ENCODE measurements at regions not wholly inside any gene's neighbourhood (a gene's known extent, or its start where the extent isn't known, plus 50 kb on each side); places are given as distances from the start of the nearest gene placed in this dataset.

DNA sequence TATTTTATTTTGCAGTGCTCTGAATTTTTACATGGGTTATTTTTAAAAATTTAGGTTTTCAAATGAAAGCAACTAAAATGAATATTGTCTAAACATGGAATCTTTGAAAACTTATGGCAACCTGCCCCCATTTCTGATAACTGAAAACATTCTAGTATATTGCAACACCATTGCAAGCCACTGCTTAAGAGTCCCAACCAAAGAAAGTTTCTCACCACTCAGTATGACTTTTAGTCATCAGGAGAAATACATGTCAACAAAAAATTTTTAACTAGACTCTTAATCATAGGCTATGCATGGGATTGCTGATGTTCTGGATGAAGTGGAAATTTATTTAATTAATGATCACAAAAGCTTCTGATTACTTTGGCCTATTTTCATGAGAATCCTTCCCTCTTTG is 112.1 kb downstream of the TNFSF18 start:
- Histone ChIP-seq H2BK15ac (ENCODE audit: low read length) (no peak overlapping the region), H2BK120ac (ENCODE audit: low read depth, low read length) (no peak overlapping the region), H3K14ac (ENCODE audit: low read length) (no peak overlapping the region), H4K8ac (ENCODE audit: low read depth, low read length) (no peak overlapping the region), H3K27me3 (ENCODE audit: control insufficient read depth in 3 of 3, insufficient read depth in 3 of 3, low read depth in 1 of 3, low read length in 3 of 3) (no peaks in the 10 kb centered on the region), H3K4me1 (ENCODE audit: control insufficient read depth in 2 of 2, insufficient read depth in 1 of 2, low read depth in 1 of 2, low read length in 2 of 2) (peaks cover 2 to 3% of the 10 kb centered on the region in 2 donors), H3K9ac (ENCODE audit: low read depth, low read length, poor library complexity) (no peak overlapping the region), H3K4me2 (ENCODE audit: insufficient read depth, low read length, poor library complexity, severe bottlenecking) (no peak overlapping the region), H2BK5ac (ENCODE audit: low read length) (no peak overlapping the region), H2BK12ac (ENCODE audit: low read length) (no peak overlapping the region), H2AK5ac (ENCODE audit: low read depth, low read length) (no peak overlapping the region), H4K91ac (ENCODE audit: low read depth, low read length, poor library complexity) (no peak overlapping the region), H3K18ac (ENCODE audit: low read length) (no peak overlapping the region), H3K36me3 (replicated peaks in 1 of 2; ENCODE audit: control insufficient read depth in 2 of 2, insufficient read depth in 2 of 2, low read length in 2 of 2) (no peaks in the 10 kb centered on the region), H3K79me1 (ENCODE audit: low read depth, low read length) (no peaks in the 10 kb centered on the region), H3K4me3 (ENCODE audit: low read length in 2 of 2) (no peak overlapping the region), H2AFZ (ENCODE audit: low read length) (no peak overlapping the region), H3K23ac (ENCODE audit: low read depth, low read length, poor library complexity) (no peak overlapping the region), H3K9me3 (replicated peaks in 1 of 2; ENCODE audit: control insufficient read depth in 2 of 2, insufficient read depth in 1 of 2, low read depth in 1 of 2, low read length in 2 of 2) (peaks cover 0 to 3% of the 10 kb centered on the region in 2 donors), H3K4ac (ENCODE audit: low read length) (no peak overlapping the region), H3K27ac (replicated peaks; ENCODE audit: low read length) (no peak overlapping the region)
- no peak for DNase-seq (ENCODE audit: low spot score)

DNA sequence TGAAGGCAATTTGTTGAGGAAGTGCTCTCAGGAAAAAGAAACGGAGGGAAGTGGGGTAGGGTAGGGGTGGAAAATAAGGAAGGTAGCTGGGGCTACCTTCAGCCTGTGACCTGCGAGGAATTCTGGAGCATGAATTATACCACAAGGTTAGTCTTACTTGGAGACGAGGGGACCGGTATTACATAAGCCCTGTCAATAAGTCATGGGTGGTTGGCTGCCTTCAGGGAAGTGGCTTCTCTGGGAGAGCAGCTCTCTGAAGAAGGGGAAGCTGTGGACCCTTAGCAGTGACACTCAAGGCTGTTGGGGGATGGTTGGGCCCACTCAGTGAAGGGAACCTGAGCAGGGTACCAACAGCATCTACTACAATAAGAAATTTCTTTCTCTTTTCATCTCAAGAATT is 111.3 kb downstream of the TNFSF18 start:
- Histone ChIP-seq H3K18ac (ENCODE audit: low read length) (no peak overlapping the region), H4K8ac (ENCODE audit: low read depth, low read length) (no peak overlapping the region), H3K36me3 (replicated peaks in 1 of 2; ENCODE audit: control insufficient read depth in 2 of 2, insufficient read depth in 2 of 2, low read length in 2 of 2) (no peaks in the 10 kb centered on the region), H3K27me3 (ENCODE audit: control insufficient read depth in 3 of 3, insufficient read depth in 3 of 3, low read depth in 1 of 3, low read length in 3 of 3) (no peaks in the 10 kb centered on the region), H2AFZ (ENCODE audit: low read length) (no peak overlapping the region), H3K9ac (ENCODE audit: low read depth, low read length, poor library complexity) (no peak overlapping the region), H3K14ac (ENCODE audit: low read length) (no peak overlapping the region), H4K91ac (ENCODE audit: low read depth, low read length, poor library complexity) (no peak overlapping the region), H3K4ac (ENCODE audit: low read length) (no peak overlapping the region), H2BK15ac (ENCODE audit: low read length) (no peak overlapping the region), H2AK5ac (ENCODE audit: low read depth, low read length) (no peak overlapping the region), H2BK5ac (ENCODE audit: low read length) (no peak overlapping the region), H3K27ac (replicated peaks; ENCODE audit: low read length) (no peak overlapping the region), H3K4me2 (ENCODE audit: insufficient read depth, low read length, poor library complexity, severe bottlenecking) (no peak overlapping the region), H2BK12ac (ENCODE audit: low read length) (no peak overlapping the region), H2BK120ac (ENCODE audit: low read depth, low read length) (no peak overlapping the region), H3K4me3 (ENCODE audit: low read length in 2 of 2) (no peak overlapping the region), H3K23ac (ENCODE audit: low read depth, low read length, poor library complexity) (no peak overlapping the region), H3K9me3 (replicated peaks in 1 of 2; ENCODE audit: control insufficient read depth in 2 of 2, insufficient read depth in 1 of 2, low read depth in 1 of 2, low read length in 2 of 2) (peaks cover 0 to 3% of the 10 kb centered on the region in 2 donors), H3K79me1 (ENCODE audit: low read depth, low read length) (no peaks in the 10 kb centered on the region), H3K4me1 (ENCODE audit: control insufficient read depth in 2 of 2, insufficient read depth in 1 of 2, low read depth in 1 of 2, low read length in 2 of 2) (peaks cover 2 to 3% of the 10 kb centered on the region in 2 donors)
- DNase-seq (ENCODE audit: low spot score) = no peak
- no CpG with 5 or more reads among the region's 4 CpGs for WGBS, 2 donors (ENCODE audit: extremely low coverage in 2 of 2, insufficient read length in 2 of 2, insufficient replicate concordance in 1 of 2)

DNA sequence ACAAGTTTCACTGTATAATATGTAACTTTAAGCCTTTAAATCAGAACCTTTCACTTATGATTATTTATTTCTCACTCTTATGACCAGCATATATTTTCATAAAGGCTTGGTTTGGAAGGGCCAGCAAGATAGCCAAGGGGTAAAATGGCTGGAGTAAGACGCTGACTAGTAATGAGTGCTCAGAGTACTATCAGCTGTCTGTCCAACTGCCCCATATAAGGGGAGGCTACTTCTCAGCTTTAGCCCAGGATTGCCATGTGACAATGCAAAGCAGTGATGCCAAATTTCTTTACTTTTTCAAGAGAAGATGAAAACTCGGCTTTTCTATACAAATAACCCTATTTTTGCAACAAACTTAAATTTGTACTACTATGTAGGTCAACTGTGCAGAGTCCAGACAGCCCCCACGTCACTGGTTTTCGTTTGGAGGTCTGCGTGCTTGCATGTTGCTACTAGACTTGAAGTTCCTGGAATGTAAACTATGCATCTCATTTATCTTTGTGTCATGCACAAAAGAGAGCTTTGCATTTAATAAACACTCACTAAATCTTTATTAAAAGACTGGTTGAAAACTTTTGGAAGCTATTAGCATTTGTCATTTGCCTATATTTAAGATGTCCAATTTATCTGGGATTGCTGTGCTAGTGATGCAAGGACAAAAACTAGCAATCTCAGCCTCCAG is 110.4 kb downstream of the TNFSF18 start:
- Histone ChIP-seq H2AFZ (ENCODE audit: low read length) (peak overlapping the region; percentile 45), H3K36me3 (replicated peaks in 1 of 2; ENCODE audit: control insufficient read depth in 2 of 2, insufficient read depth in 2 of 2, low read length in 2 of 2) (no peaks in the 10 kb centered on the region), H2AK5ac (ENCODE audit: low read depth, low read length) (no peak overlapping the region), H3K14ac (ENCODE audit: low read length) (no peak overlapping the region), H3K4me1 (ENCODE audit: control insufficient read depth in 2 of 2, insufficient read depth in 1 of 2, low read depth in 1 of 2, low read length in 2 of 2) (peaks cover 2 to 3% of the 10 kb centered on the region in 2 donors), H3K79me1 (ENCODE audit: low read depth, low read length) (no peaks in the 10 kb centered on the region), H3K27me3 (ENCODE audit: control insufficient read depth in 3 of 3, insufficient read depth in 3 of 3, low read depth in 1 of 3, low read length in 3 of 3) (no peaks in the 10 kb centered on the region), H3K4me3 (ENCODE audit: low read length in 2 of 2) (no peak overlapping the region), H4K8ac (ENCODE audit: low read depth, low read length) (no peak overlapping the region), H2BK15ac (ENCODE audit: low read length) (no peak overlapping the region), H3K9me3 (replicated peaks in 1 of 2; ENCODE audit: control insufficient read depth in 2 of 2, insufficient read depth in 1 of 2, low read depth in 1 of 2, low read length in 2 of 2) (peaks cover 0 to 3% of the 10 kb centered on the region in 2 donors), H3K23ac (ENCODE audit: low read depth, low read length, poor library complexity) (no peak overlapping the region), H4K91ac (ENCODE audit: low read depth, low read length, poor library complexity) (no peak overlapping the region), H3K27ac (replicated peaks; ENCODE audit: low read length) (no peak overlapping the region), H3K9ac (ENCODE audit: low read depth, low read length, poor library complexity) (no peak overlapping the region), H2BK12ac (ENCODE audit: low read length) (no peak overlapping the region), H3K4me2 (ENCODE audit: insufficient read depth, low read length, poor library complexity, severe bottlenecking) (no peak overlapping the region), H3K4ac (ENCODE audit: low read length) (no peak overlapping the region), H2BK120ac (ENCODE audit: low read depth, low read length) (no peak overlapping the region), H2BK5ac (ENCODE audit: low read length) (no peak overlapping the region), H3K18ac (ENCODE audit: low read length) (no peak overlapping the region)
- WGBS, 2 donors (ENCODE audit: extremely low coverage in 2 of 2, insufficient read length in 2 of 2, insufficient replicate concordance in 1 of 2) = no CpG with 5 or more reads among the region's 5 CpGs
- DNase-seq (ENCODE audit: low spot score) = no peak

DNA sequence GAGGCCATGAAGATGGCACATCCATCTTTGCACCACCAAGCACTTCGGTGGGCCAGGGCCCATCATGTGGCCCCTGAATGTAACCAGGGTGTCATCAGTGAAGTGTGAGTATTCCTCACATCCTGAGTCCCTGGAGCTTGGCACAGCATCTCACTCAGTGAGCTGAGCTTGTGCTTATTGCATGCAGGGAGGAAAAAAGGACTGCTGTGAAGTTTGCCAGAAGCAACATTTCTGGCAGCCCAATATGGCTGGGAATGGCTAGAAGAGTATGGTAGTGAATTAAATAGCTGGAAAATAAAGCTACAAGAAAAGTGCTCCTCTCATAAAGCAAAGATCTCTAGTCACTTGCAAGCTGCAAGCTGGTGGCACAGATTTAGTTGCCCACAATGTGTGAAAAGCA is 109.3 kb downstream of the TNFSF18 start:
- H3K9ac ChIP-seq (ENCODE audit: low read depth, low read length, poor library complexity) = no peak overlapping the region
- no peak overlapping the region for H2AK5ac ChIP-seq (ENCODE audit: low read depth, low read length)
- H4K8ac ChIP-seq (ENCODE audit: low read depth, low read length) = peak overlapping the region; percentile 19
- peak overlapping the region; percentile 38 for H4K91ac ChIP-seq (ENCODE audit: low read depth, low read length, poor library complexity)
- H3K4me3 ChIP-seq (ENCODE audit: low read length in 2 of 2) = peak overlapping the region in 1 of 2 donors; percentile 7
- no peaks in the 10 kb centered on the region for H3K79me1 ChIP-seq (ENCODE audit: low read depth, low read length)
- no peak overlapping the region for H3K4me2 ChIP-seq (ENCODE audit: insufficient read depth, low read length, poor library complexity, severe bottlenecking)
- no peak overlapping the region for H2BK12ac ChIP-seq (ENCODE audit: low read length)
- H3K18ac ChIP-seq (ENCODE audit: low read length) = peak overlapping the region; percentile 63
- no peak overlapping the region for H3K27ac ChIP-seq (replicated peaks; ENCODE audit: low read length)
- no peak overlapping the region for H2BK15ac ChIP-seq (ENCODE audit: low read length)
- no peak overlapping the region for H3K4ac ChIP-seq (ENCODE audit: low read length)
- no peak overlapping the region for H2BK120ac ChIP-seq (ENCODE audit: low read depth, low read length)
- WGBS, 2 donors (ENCODE audit: extremely low coverage in 2 of 2, insufficient read length in 2 of 2, insufficient replicate concordance in 1 of 2) = no CpG with 5 or more reads among the region's 1 CpG
- peaks cover 2 to 3% of the 10 kb centered on the region in 2 donors for H3K4me1 ChIP-seq (ENCODE audit: control insufficient read depth in 2 of 2, insufficient read depth in 1 of 2, low read depth in 1 of 2, low read length in 2 of 2)
- H3K14ac ChIP-seq (ENCODE audit: low read length) = no peak overlapping the region
- H3K23ac ChIP-seq (ENCODE audit: low read depth, low read length, poor library complexity) = no peak overlapping the region
- no peak overlapping the region for H2BK5ac ChIP-seq (ENCODE audit: low read length)
- no peak overlapping the region for H2AFZ ChIP-seq (ENCODE audit: low read length)
- H3K9me3 ChIP-seq (replicated peaks in 1 of 2; ENCODE audit: control insufficient read depth in 2 of 2, insufficient read depth in 1 of 2, low read depth in 1 of 2, low read length in 2 of 2) = peaks cover 0 to 3% of the 10 kb centered on the region in 2 donors
- DNase-seq (ENCODE audit: low spot score) = no peak
- no peaks in the 10 kb centered on the region for H3K27me3 ChIP-seq (ENCODE audit: control insufficient read depth in 3 of 3, insufficient read depth in 3 of 3, low read depth in 1 of 3, low read length in 3 of 3)
- no peaks in the 10 kb centered on the region for H3K36me3 ChIP-seq (replicated peaks in 1 of 2; ENCODE audit: control insufficient read depth in 2 of 2, insufficient read depth in 2 of 2, low read length in 2 of 2)
